ENCODE measurements at regions not wholly inside any gene's neighbourhood (a gene's known extent, or its start where the extent isn't known, plus 50 kb on each side); places are given as distances from the start of the nearest gene placed in this dataset.

GRCh38 chr1:55860798-55861519 lies 645.8 kb upstream of the USP24 start:
- TF ChIP-seq CTCF (IDR thresholded peaks at IDR 0.05): no peak
- no peak for TF ChIP-seq POLR2A (IDR thresholded peaks at IDR 0.05)
- TF ChIP-seq POLR2AphosphoS5 (IDR thresholded peaks at IDR 0.05): no peak
- TF ChIP-seq EP300 (IDR thresholded peaks at IDR 0.05; ENCODE audit: low read depth): no peak
